Liver (tissue), 8 donors: ENCODE measurements at regions not wholly inside any gene's neighbourhood (a gene's known extent, or its start where the extent isn't known, plus 50 kb on each side); places are given as distances from the start of the nearest gene placed in this dataset.

Experiments used
- DNase-seq: peaks from one replicate; pipeline ENCODE4 v3.0.0-alpha.2; 2017; ENCODE audit warnings: low spot score
- H3K27ac ChIP-seq, 2 donors: one replicate each; pipeline ENCODE4 v1.7.0; 2013; ENCODE audit warnings: inconsistent platforms in 2 of 2, low read length in 2 of 2, control low read depth in 1 of 2, low read depth in 1 of 2, mild to moderate bottlenecking in 1 of 2
- H3K27me3 ChIP-seq, 4 donors: one replicate each; pipeline versions ENCODE4 v1.6.1 to v1.7.0; 2013; ENCODE audit warnings: low read length in 3 of 4, inconsistent platforms in 1 of 4, mild to moderate bottlenecking in 1 of 4, moderate library complexity in 1 of 4; ENCODE audit not compliant: control insufficient read depth in 4 of 4, insufficient read depth in 4 of 4
- H3K36me3 ChIP-seq, 4 donors: one replicate each; pipeline versions ENCODE4 v1.6.1 to v1.7.0; 2013; ENCODE audit warnings: low read length in 3 of 4, mild to moderate bottlenecking in 3 of 4, low read depth in 1 of 4, moderate library complexity in 1 of 4; ENCODE audit not compliant: control insufficient read depth in 4 of 4, insufficient read depth in 3 of 4
- H3K4me1 ChIP-seq, 4 donors: one replicate each; pipeline versions ENCODE4 v1.6.1 to v1.7.0; 2013; ENCODE audit warnings: low read length in 3 of 4, mild to moderate bottlenecking in 3 of 4, moderate library complexity in 1 of 4; ENCODE audit not compliant: control insufficient read depth in 4 of 4, insufficient read depth in 4 of 4
- H3K4me3 ChIP-seq, 3 donors: one replicate each; pipeline versions ENCODE4 v1.6.1 to v1.7.0; 2013; ENCODE audit warnings: low read length in 3 of 3, control low read depth in 1 of 3, low read depth in 1 of 3, mild to moderate bottlenecking in 1 of 3
- H3K9ac ChIP-seq, 2 donors: one replicate each; pipeline ENCODE4 v1.7.0; 2013; ENCODE audit warnings: low read length in 2 of 2, mild to moderate bottlenecking in 2 of 2, moderate library complexity in 2 of 2, control low read depth in 1 of 2, low read depth in 1 of 2
- H3K9me3 ChIP-seq, 4 donors: one replicate each; pipeline versions ENCODE4 v1.6.1 to v1.7.0; 2013; ENCODE audit warnings: low read length in 3 of 4; ENCODE audit not compliant: control insufficient read depth in 4 of 4
- ATF3 ChIP-seq: IDR thresholded peaks from 2 replicates; pipeline ENCODE4 v1.6.1; 2016; ENCODE audit warnings: antibody characterized with exemption
- EGR1 ChIP-seq, 2 donors: IDR thresholded peaks; 2 replicates each; pipeline ENCODE4 v1.6.1; 2016 to 2018; ENCODE audit warnings: antibody characterized with exemption in 2 of 2, low read depth in 2 of 2
- FOXA1 ChIP-seq: IDR thresholded peaks from 2 replicates; pipeline ENCODE4 v1.6.1; 2016; ENCODE audit warnings: antibody characterized with exemption
- FOXA2 ChIP-seq: IDR thresholded peaks from 2 replicates; pipeline ENCODE4 v1.6.1; 2016; ENCODE audit warnings: antibody characterized with exemption
- GABPA ChIP-seq, 2 donors: IDR thresholded peaks in 1 of 2; conservative IDR thresholded peaks in 1 of 2; 2 replicates each; pipeline ENCODE4 v1.6.1; 2016; ENCODE audit warnings: antibody characterized with exemption in 2 of 2, mild to moderate bottlenecking in 1 of 2, moderate library complexity in 1 of 2
- HNF4A ChIP-seq, 2 donors: conservative IDR thresholded peaks; 2 replicates each; pipeline ENCODE4 v1.6.1; 2016; ENCODE audit warnings: antibody characterized with exemption in 2 of 2, mild to moderate bottlenecking in 2 of 2
- HNF4G ChIP-seq: IDR thresholded peaks from 2 replicates; pipeline ENCODE4 v1.6.1; 2016; ENCODE audit warnings: antibody characterized with exemption
- JUND ChIP-seq, 2 donors: IDR thresholded peaks; 2 replicates each; pipeline ENCODE4 v1.6.1; 2016; ENCODE audit warnings: antibody characterized with exemption in 2 of 2
- MAX ChIP-seq: IDR thresholded peaks from 2 replicates; pipeline ENCODE4 v1.6.1; 2016; ENCODE audit warnings: antibody characterized with exemption
- NR2F2 ChIP-seq: IDR thresholded peaks from 2 replicates; pipeline ENCODE4 v1.6.1; 2016; ENCODE audit warnings: antibody characterized with exemption
- RAD21 ChIP-seq, 2 donors: IDR thresholded peaks; 2 replicates each; pipeline ENCODE4 v1.6.1; 2016; ENCODE audit warnings: antibody characterized with exemption in 2 of 2, mild to moderate bottlenecking in 2 of 2
- RXRA ChIP-seq, 2 donors: IDR thresholded peaks; 2 replicates each; pipeline ENCODE4 v1.6.1; 2017 to 2018; ENCODE audit warnings: antibody characterized with exemption in 2 of 2, mild to moderate bottlenecking in 1 of 2
- SP1 ChIP-seq: IDR thresholded peaks from 2 replicates; pipeline ENCODE4 v1.6.1; 2018; ENCODE audit warnings: antibody characterized with exemption, mild to moderate bottlenecking
- TAF1 ChIP-seq: conservative IDR thresholded peaks from 2 replicates; pipeline ENCODE4 v1.6.1; 2016; ENCODE audit warnings: antibody characterized with exemption, mild to moderate bottlenecking
- YY1 ChIP-seq: IDR thresholded peaks from 2 replicates; pipeline ENCODE4 v1.6.1; 2016; ENCODE audit warnings: antibody characterized with exemption, mild to moderate bottlenecking
- ZBTB33 ChIP-seq: IDR thresholded peaks from 2 replicates; pipeline ENCODE4 v1.6.1; 2016; ENCODE audit warnings: antibody characterized with exemption
- WGBS: extraction: QIAGEN DNeasy Blood & Tissue Kit; methylation state at CpG from one replicate; pipeline ENCODE4 v1.1.7; 2013; 5-methylcytosine and 5-hydroxymethylcytosine counted together
- TF ChIP-seq, protein P1 (sequence below): fragments of 150-350 bp; IDR thresholded peaks from 2 replicates; pipeline ENCODE4 v1.5.1; 2017; ENCODE audit warnings: improper control_type of control experiment, low read depth, low read length; ENCODE audit not compliant: missing input control
- TF ChIP-seq, protein P2 (sequence below): IDR thresholded peaks from 2 replicates; pipeline ENCODE4 v1.6.1; 2016; ENCODE audit warnings: antibody characterized with exemption, mild to moderate bottlenecking
- donor health status: healthy.
- donor health status: healthy.
- donor health status: healthy.
- donor health status: healthy.
- donor health status: healthy.

DNA sequence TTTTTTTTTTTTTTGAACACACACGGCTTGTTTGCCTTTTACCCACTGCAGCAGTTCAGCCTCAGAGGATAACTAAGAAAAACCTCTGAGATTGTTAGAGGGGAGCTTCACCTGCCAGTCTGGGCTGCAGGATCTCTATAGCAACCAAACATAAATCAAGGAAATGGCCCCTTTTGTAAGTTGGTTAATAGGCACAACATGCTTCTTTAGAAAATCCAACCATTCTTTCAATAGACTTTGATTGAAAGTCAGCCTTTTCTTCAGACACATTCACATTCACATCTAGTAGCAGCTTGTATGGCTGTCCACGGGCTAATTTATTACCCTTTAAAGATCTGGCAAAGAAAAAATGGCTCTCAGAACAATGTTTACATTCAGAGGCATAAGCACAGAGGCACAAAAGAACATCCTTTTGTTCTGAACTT is 136.6 kb upstream of the RARB start:
- H3K4me3 ChIP-seq = no peak overlapping the region
- H3K27me3 ChIP-seq = peaks cover 0 to 4% (median 0%) of the 10 kb centered on the region in 4 donors
- WGBS = 32% methylated on average over 2 of the region's 2 CpGs
- H3K9me3 ChIP-seq = no peaks in the 10 kb centered on the region
- no peaks in the 10 kb centered on the region for H3K4me1 ChIP-seq
- no peaks in the 10 kb centered on the region for H3K36me3 ChIP-seq
- TF ChIP-seq MAX = no peak
- no peak for TF ChIP-seq TAF1
- no peak for TF ChIP-seq YY1
- no peak for TF ChIP-seq FOXA2
- TF ChIP-seq JUND (IDR thresholded peaks at IDR 0.05) = no peak
- no peak for TF ChIP-seq SP1
- no peak for TF ChIP-seq FOXA1
- TF ChIP-seq EGR1 (IDR thresholded peaks at IDR 0.05; ENCODE audit: low read depth in 2 of 2) = no peak
- TF ChIP-seq, protein P1, sequence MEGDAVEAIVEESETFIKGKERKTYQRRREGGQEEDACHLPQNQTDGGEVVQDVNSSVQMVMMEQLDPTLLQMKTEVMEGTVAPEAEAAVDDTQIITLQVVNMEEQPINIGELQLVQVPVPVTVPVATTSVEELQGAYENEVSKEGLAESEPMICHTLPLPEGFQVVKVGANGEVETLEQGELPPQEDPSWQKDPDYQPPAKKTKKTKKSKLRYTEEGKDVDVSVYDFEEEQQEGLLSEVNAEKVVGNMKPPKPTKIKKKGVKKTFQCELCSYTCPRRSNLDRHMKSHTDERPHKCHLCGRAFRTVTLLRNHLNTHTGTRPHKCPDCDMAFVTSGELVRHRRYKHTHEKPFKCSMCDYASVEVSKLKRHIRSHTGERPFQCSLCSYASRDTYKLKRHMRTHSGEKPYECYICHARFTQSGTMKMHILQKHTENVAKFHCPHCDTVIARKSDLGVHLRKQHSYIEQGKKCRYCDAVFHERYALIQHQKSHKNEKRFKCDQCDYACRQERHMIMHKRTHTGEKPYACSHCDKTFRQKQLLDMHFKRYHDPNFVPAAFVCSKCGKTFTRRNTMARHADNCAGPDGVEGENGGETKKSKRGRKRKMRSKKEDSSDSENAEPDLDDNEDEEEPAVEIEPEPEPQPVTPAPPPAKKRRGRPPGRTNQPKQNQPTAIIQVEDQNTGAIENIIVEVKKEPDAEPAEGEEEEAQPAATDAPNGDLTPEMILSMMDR = no peak
- no peak for TF ChIP-seq NR2F2
- no peak for TF ChIP-seq RXRA (IDR thresholded peaks at IDR 0.05)
- no peak for TF ChIP-seq ATF3
- TF ChIP-seq, protein P2, sequence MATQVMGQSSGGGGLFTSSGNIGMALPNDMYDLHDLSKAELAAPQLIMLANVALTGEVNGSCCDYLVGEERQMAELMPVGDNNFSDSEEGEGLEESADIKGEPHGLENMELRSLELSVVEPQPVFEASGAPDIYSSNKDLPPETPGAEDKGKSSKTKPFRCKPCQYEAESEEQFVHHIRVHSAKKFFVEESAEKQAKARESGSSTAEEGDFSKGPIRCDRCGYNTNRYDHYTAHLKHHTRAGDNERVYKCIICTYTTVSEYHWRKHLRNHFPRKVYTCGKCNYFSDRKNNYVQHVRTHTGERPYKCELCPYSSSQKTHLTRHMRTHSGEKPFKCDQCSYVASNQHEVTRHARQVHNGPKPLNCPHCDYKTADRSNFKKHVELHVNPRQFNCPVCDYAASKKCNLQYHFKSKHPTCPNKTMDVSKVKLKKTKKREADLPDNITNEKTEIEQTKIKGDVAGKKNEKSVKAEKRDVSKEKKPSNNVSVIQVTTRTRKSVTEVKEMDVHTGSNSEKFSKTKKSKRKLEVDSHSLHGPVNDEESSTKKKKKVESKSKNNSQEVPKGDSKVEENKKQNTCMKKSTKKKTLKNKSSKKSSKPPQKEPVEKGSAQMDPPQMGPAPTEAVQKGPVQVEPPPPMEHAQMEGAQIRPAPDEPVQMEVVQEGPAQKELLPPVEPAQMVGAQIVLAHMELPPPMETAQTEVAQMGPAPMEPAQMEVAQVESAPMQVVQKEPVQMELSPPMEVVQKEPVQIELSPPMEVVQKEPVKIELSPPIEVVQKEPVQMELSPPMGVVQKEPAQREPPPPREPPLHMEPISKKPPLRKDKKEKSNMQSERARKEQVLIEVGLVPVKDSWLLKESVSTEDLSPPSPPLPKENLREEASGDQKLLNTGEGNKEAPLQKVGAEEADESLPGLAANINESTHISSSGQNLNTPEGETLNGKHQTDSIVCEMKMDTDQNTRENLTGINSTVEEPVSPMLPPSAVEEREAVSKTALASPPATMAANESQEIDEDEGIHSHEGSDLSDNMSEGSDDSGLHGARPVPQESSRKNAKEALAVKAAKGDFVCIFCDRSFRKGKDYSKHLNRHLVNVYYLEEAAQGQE = no peak
- no peak for TF ChIP-seq ZBTB33
- no peak for TF ChIP-seq HNF4A (conservative IDR thresholded peaks at IDR 0.05)
- TF ChIP-seq RAD21 (IDR thresholded peaks at IDR 0.05) = no peak
- TF ChIP-seq GABPA (IDR thresholded peaks at IDR 0.05 in 1 of 2, conservative IDR thresholded peaks at IDR 0.05 in 1 of 2) = no peak
- TF ChIP-seq HNF4G = no peak
- H3K9ac ChIP-seq = no peak overlapping the region
- DNase-seq = no peak
- no peak overlapping the region for H3K27ac ChIP-seq
